SK-N-SH (cell line): ENCODE measurements at regions not wholly inside any gene's neighbourhood (a gene's known extent, or its start where the extent isn't known, plus 50 kb on each side); places are given as distances from the start of the nearest gene placed in this dataset.
"Not testable (repeated sequence)": the region's sequence is repeated elsewhere in the genome, so short reads cannot be mapped to it uniquely, and the experiment has no call there.

ENCODE experiments used
- CTCF ChIP-seq: fragments of 200-600 bp; sonication (generic); IDR thresholded peaks from 2 replicates; pipeline ENCODE4 v1.6.1; 2017; ENCODE audit warnings: antibody characterized with exemption, mild to moderate bottlenecking, moderate library complexity
- EZH2phosphoT487 ChIP-seq: fragments of 200-600 bp; sonication (generic); IDR thresholded peaks from 2 replicates; pipeline ENCODE4 v1.6.1; 2017; ENCODE audit warnings: low read depth, mixed run types, mild to moderate bottlenecking, antibody characterized with exemption, moderate library complexity, borderline replicate concordance
- NFIC ChIP-seq: IDR thresholded peaks from 2 replicates; pipeline ENCODE4 v1.4.0; 2012; ENCODE audit warnings: borderline replicate concordance
- RAD21 ChIP-seq: IDR thresholded peaks from 2 replicates; pipeline ENCODE4 v1.6.1; 2012; ENCODE audit warnings: mild to moderate bottlenecking, low read length
- USF2 ChIP-seq: fragments of 150-350 bp; IDR thresholded peaks from 2 replicates; pipeline ENCODE4 v1.6.1; 2017; ENCODE audit warnings: antibody characterized with exemption, low read length, low read depth, borderline replicate concordance
- YY1 ChIP-seq: IDR thresholded peaks from 2 replicates; pipeline ENCODE4 v1.4.0; 2012; ENCODE audit warnings: low read depth, mild to moderate bottlenecking

GRCh38 chr9:31597086-31597485 is 787.4 kb upstream of the ACO1 start:
- not testable (repeated sequence) for TF ChIP-seq YY1, USF2, CTCF, EZH2phosphoT487, NFIC, RAD21
